Stimulated activated CD4-positive, alpha-beta T cell treated with anti-CD3 and anti-CD28 coated beads, Interleukin-4, amount 100 ng/mL, for 48 hours (primary cell): ENCODE measurements at regions not wholly inside any gene's neighbourhood (a gene's known extent, or its start where the extent isn't known, plus 50 kb on each side); places are given as distances from the start of the nearest gene placed in this dataset.

Experiments used
- DNase-seq, 2 donors: peaks; one replicate each; pipeline ENCODE4 v3.0.0-alpha.2; 2020; ENCODE audit warnings: low read depth in 2 of 2

GRCh38 chr1:239785576-239785975, 306.1 kb upstream of the FMN2 start:
- no peak for DNase-seq

- DNase-seq = no peak
These were observed 305.2 kb upstream of the FMN2 start for GRCh38 chr1:239786464-239786863.

- DNase-seq = no peak
These were observed 299.5 kb upstream of the FMN2 start for GRCh38 chr1:239792157-239792556.

GRCh38 chr1:239795304-239795703, 296.4 kb upstream of the FMN2 start:
- no peak for DNase-seq

- DNase-seq = no peak
These were observed 292.1 kb upstream of the FMN2 start for GRCh38 chr1:239799617-239800016.

GRCh38 chr1:239800861-239801260, 290.8 kb upstream of the FMN2 start:
- no peak for DNase-seq

GRCh38 chr1:239802275-239802674, 289.4 kb upstream of the FMN2 start:
- DNase-seq = no peak

GRCh38 chr1:239803781-239804180, 287.9 kb upstream of the FMN2 start:
- DNase-seq = no peak

GRCh38 chr1:239804266-239804665, 287.4 kb upstream of the FMN2 start:
- DNase-seq = no peak

GRCh38 chr1:239805042-239805441, 286.6 kb upstream of the FMN2 start:
- no peak for DNase-seq

GRCh38 chr1:239805851-239806772, 285.6 kb upstream of the FMN2 start:
- no peak for DNase-seq

GRCh38 chr1:239806897-239807296, 284.8 kb upstream of the FMN2 start:
- DNase-seq = no peak

- DNase-seq = no peak
These were observed 284.3 kb upstream of the FMN2 start for GRCh38 chr1:239807361-239807760.

GRCh38 chr1:239810061-239810481, 281.6 kb upstream of the FMN2 start:
- DNase-seq = no peak

GRCh38 chr1:239811211-239811885, 280.3 kb upstream of the FMN2 start:
- DNase-seq = peak in 1 of 2 donors; percentile 14

- DNase-seq = no peak
These were observed 279.1 kb upstream of the FMN2 start for GRCh38 chr1:239812580-239812979.

GRCh38 chr1:239814306-239814881, 277.3 kb upstream of the FMN2 start:
- peak; percentile 8 to 23 for DNase-seq

- DNase-seq = no peak
These were observed 276.6 kb upstream of the FMN2 start for GRCh38 chr1:239815074-239815473.

GRCh38 chr1:239816081-239816782, 275.5 kb upstream of the FMN2 start:
- no peak for DNase-seq

GRCh38 chr1:239817276-239817675, 274.4 kb upstream of the FMN2 start:
- no peak for DNase-seq

GRCh38 chr1:239817801-239818200, 273.9 kb upstream of the FMN2 start:
- DNase-seq = no peak

GRCh38 chr1:239819096-239819495, 272.6 kb upstream of the FMN2 start:
- DNase-seq = no peak
